Gastroesophageal sphincter (tissue), 4 donors: ENCODE measurements at regions not wholly inside any gene's neighbourhood (a gene's known extent, or its start where the extent isn't known, plus 50 kb on each side); places are given as distances from the start of the nearest gene placed in this dataset.

Experiments used
- ATAC-seq: fragments of 150-250 bp; one replicate; pipeline ENCODE4 v1.9.1; 2016; ENCODE audit warnings: mild to moderate bottlenecking, moderate library complexity
- H3K27ac ChIP-seq, 4 donors: fragments of 200-600 bp; sonication (generic) in 3 of 4; 1 replicate in 3 of 4; 2 replicates in 1 of 4; pipeline ENCODE4 v1.5.1; 2016 to 2019
- H3K27me3 ChIP-seq: fragments of 200-600 bp; sonication (generic); one replicate; pipeline ENCODE4 v1.5.1; 2019
- H3K36me3 ChIP-seq, 2 donors: fragments of 200-600 bp; sonication (generic); one replicate each; pipeline ENCODE4 v1.5.1; 2019; ENCODE audit warnings: control low read depth in 1 of 2
- H3K4me1 ChIP-seq, 3 donors: fragments of 200-600 bp; sonication (generic); 1 replicate in 2 of 3; 2 replicates in 1 of 3; pipeline ENCODE4 v1.5.1; 2016 to 2019; ENCODE audit warnings: control low read depth in 2 of 3
- H3K4me3 ChIP-seq, 2 donors: fragments of 200-600 bp; sonication (generic); one replicate each; pipeline ENCODE4 v1.5.1; 2019; ENCODE audit warnings: mild to moderate bottlenecking in 1 of 2, moderate library complexity in 1 of 2
- H3K9me3 ChIP-seq, 3 donors: fragments of 200-600 bp; sonication (generic); one replicate each; pipeline ENCODE4 v1.5.1; 2017 to 2019; ENCODE audit warnings: control low read depth in 2 of 3
- CTCF ChIP-seq, 4 experiments: fragments of 200-600 bp in 2 of 4; fragments of 450-650 bp in 2 of 4; sonication (generic) in 1 of 4; IDR thresholded peaks; one replicate each; pipeline ENCODE4 v1.5.1; 2017 to 2019; ENCODE audit warnings: antibody characterized with exemption in 4 of 4, mild to moderate bottlenecking in 2 of 4, moderate library complexity in 2 of 4
- EP300 ChIP-seq: sonication (generic); formaldehyde crosslinking; IDR thresholded peaks from one replicate; pipeline ENCODE4 v1.6.1; 2017; ENCODE audit warnings: antibody characterized with exemption, mild to moderate bottlenecking
- POLR2A ChIP-seq, 2 donors: fragments of 450-650 bp; IDR thresholded peaks; one replicate each; pipeline ENCODE4 v1.6.1; 2017; ENCODE audit warnings: antibody characterized with exemption in 2 of 2, mild to moderate bottlenecking in 2 of 2, moderate library complexity in 1 of 2
- POLR2AphosphoS5 ChIP-seq: sonication (generic); formaldehyde crosslinking; IDR thresholded peaks from one replicate; pipeline ENCODE4 v1.6.1; 2017; ENCODE audit warnings: antibody characterized with exemption
- WGBS, 2 donors: methylation state at CpG; one replicate each; pipeline ENCODE4 v1.1.5; 2018; ENCODE audit warnings: low coverage in 1 of 2; 5-methylcytosine and 5-hydroxymethylcytosine counted together

- Histone ChIP-seq H3K4me1 (no peaks in the 10 kb centered on the region), H3K9me3 (peaks cover 0 to 4% (median 0%) of the 10 kb centered on the region in 3 donors), H3K27me3 (no peaks in the 10 kb centered on the region), H3K27ac (no peak overlapping the region), H3K36me3 (no peaks in the 10 kb centered on the region), H3K4me3 (no peak overlapping the region)
- no peak for ATAC-seq
- 80 to 96% methylated on average over 1 to 3 of the region's 3 CpGs for WGBS, 2 donors
- TF ChIP-seq POLR2A (IDR thresholded peaks at IDR 0.05) (no peak), POLR2AphosphoS5 (no peak), EP300 (no peak), CTCF (IDR thresholded peaks at IDR 0.05) (no peak)
Observed at GRCh38 chr4:4733663-4734062, 125.8 kb upstream of the MSX1 start.

- no peaks in the 10 kb centered on the region for H3K36me3 ChIP-seq
- ATAC-seq, result no peak
- WGBS, 2 donors, result 46 to 75% methylated on average over 2 to 5 of the region's 11 CpGs
- no peak overlapping the region for H3K27ac ChIP-seq
- H3K9me3 ChIP-seq, result peaks cover 0 to 21% (median 0%) of the 10 kb centered on the region in 3 donors
- TF ChIP-seq POLR2A (IDR thresholded peaks at IDR 0.05), result no peak
- TF ChIP-seq EP300, result no peak
- TF ChIP-seq POLR2AphosphoS5, result no peak
- no peak for TF ChIP-seq CTCF (IDR thresholded peaks at IDR 0.05)
- no peak overlapping the region for H3K4me3 ChIP-seq
- H3K4me1 ChIP-seq, result no peaks in the 10 kb centered on the region
- no peaks in the 10 kb centered on the region for H3K27me3 ChIP-seq
Observed at GRCh38 chr4:4730249-4730648, 129.2 kb upstream of the MSX1 start.

- ATAC-seq, result no peak
- no peak overlapping the region for H3K4me3 ChIP-seq
- H3K27me3 ChIP-seq, result no peaks in the 10 kb centered on the region
- peaks cover 0 to 29% (median 0%) of the 10 kb centered on the region in 3 donors for H3K9me3 ChIP-seq
- 77 to 82% methylated on average over 3 to 4 of the region's 7 CpGs for WGBS, 2 donors
- TF ChIP-seq EP300 (no peak), CTCF (IDR thresholded peaks at IDR 0.05) (no peak), POLR2AphosphoS5 (no peak), POLR2A (IDR thresholded peaks at IDR 0.05) (no peak)
- H3K36me3 ChIP-seq, result no peaks in the 10 kb centered on the region
- H3K4me1 ChIP-seq, result no peaks in the 10 kb centered on the region
- H3K27ac ChIP-seq, result no peak overlapping the region
Observed at GRCh38 chr4:4729206-4729605, 130.3 kb upstream of the MSX1 start.

- 83 to 100% methylated on average over 1 of the region's 1 CpG for WGBS, 2 donors
- Histone ChIP-seq H3K27ac (no peak overlapping the region), H3K27me3 (no peaks in the 10 kb centered on the region), H3K36me3 (no peaks in the 10 kb centered on the region), H3K4me3 (no peak overlapping the region), H3K9me3 (peaks cover 0 to 25% (median 0%) of the 10 kb centered on the region in 3 donors), H3K4me1 (no peaks in the 10 kb centered on the region)
- no peak for TF ChIP-seq EP300
- no peak for TF ChIP-seq POLR2A (IDR thresholded peaks at IDR 0.05)
- no peak for TF ChIP-seq POLR2AphosphoS5
- no peak for TF ChIP-seq CTCF (IDR thresholded peaks at IDR 0.05)
- ATAC-seq, result no peak
Observed at GRCh38 chr4:4727536-4727935, 131.9 kb upstream of the MSX1 start.

GRCh38 chr4:4726051-4726450 lies 133.4 kb upstream of the MSX1 start:
- Histone ChIP-seq H3K9me3 (peaks cover 0 to 25% (median 0%) of the 10 kb centered on the region in 3 donors), H3K4me1 (no peaks in the 10 kb centered on the region), H3K27ac (no peak overlapping the region), H3K4me3 (no peak overlapping the region), H3K36me3 (no peaks in the 10 kb centered on the region), H3K27me3 (no peaks in the 10 kb centered on the region)
- 100% methylated on average over 2 of the region's 2 CpGs; no CpG with 5 or more reads in 1 of the 2 donors for WGBS, 2 donors
- TF ChIP-seq POLR2A (IDR thresholded peaks at IDR 0.05), result no peak
- no peak for TF ChIP-seq EP300
- TF ChIP-seq POLR2AphosphoS5, result no peak
- no peak for TF ChIP-seq CTCF (IDR thresholded peaks at IDR 0.05)
- no peak for ATAC-seq
